Uterus (tissue), 2 donors: ENCODE measurements at regions not wholly inside any gene's neighbourhood (a gene's known extent, or its start where the extent isn't known, plus 50 kb on each side); places are given as distances from the start of the nearest gene placed in this dataset.

Source experiments
- CTCF ChIP-seq, 4 experiments: fragments of 200-600 bp in 2 of 4; fragments of 450-650 bp in 2 of 4; sonication (generic) in 2 of 4; IDR thresholded peaks; one replicate each; pipeline ENCODE4 v1.5.1; 2016 to 2019; ENCODE audit warnings: antibody characterized with exemption in 4 of 4, mild to moderate bottlenecking in 2 of 4, moderate library complexity in 1 of 4
- POLR2A ChIP-seq, 2 donors: fragments of 450-650 bp; IDR thresholded peaks; one replicate each; pipeline ENCODE4 v1.6.1; 2016; ENCODE audit warnings: antibody characterized with exemption in 2 of 2, mild to moderate bottlenecking in 1 of 2, moderate library complexity in 1 of 2

- TF ChIP-seq CTCF (IDR thresholded peaks at IDR 0.05): no peak
- no peak for TF ChIP-seq POLR2A (IDR thresholded peaks at IDR 0.05)
Observed at GRCh38 chr18:69222089-69222488, 178.6 kb upstream of the DOK6 start.
